ENCODE measurements at regions not wholly inside any gene's neighbourhood (a gene's known extent, or its start where the extent isn't known, plus 50 kb on each side); places are given as distances from the start of the nearest gene placed in this dataset.

GRCh38 chr18:76232010-76232409 is 263.0 kb downstream of the ZNF516 start:
- Histone ChIP-seq H2AFZ (ENCODE audit: low read depth, low read length, severe bottlenecking) (no peak overlapping the region), H3K27ac (ENCODE audit: low read depth, low read length) (no peak overlapping the region), H3K4me3 (ENCODE audit: insufficient read depth, low read length, poor library complexity, severe bottlenecking) (no peak overlapping the region), H3K9me3 (ENCODE audit: insufficient read depth, low read length) (no peaks in the 10 kb centered on the region), H3K9ac (ENCODE audit: low read length) (no peak overlapping the region), H3K79me2 (ENCODE audit: insufficient read depth, low read length) (no peaks in the 10 kb centered on the region), H3K27me3 (ENCODE audit: low read length) (no peaks in the 10 kb centered on the region; the same call in 1 of the 2 replicates), H4K20me1 (ENCODE audit: low read depth, low read length) (no peaks in the 10 kb centered on the region), H3K9me2 (replicated peaks; ENCODE audit: insufficient read depth, low read length) (no peaks in the 10 kb centered on the region), H3K4me2 (ENCODE audit: low read depth, low read length, poor library complexity, severe bottlenecking) (no peak overlapping the region), H3F3A (ENCODE audit: insufficient read depth) (no peaks in the 10 kb centered on the region), H3K36me3 (ENCODE audit: low read length) (no peaks in the 10 kb centered on the region)
- no peak for TF ChIP-seq CTCF (IDR thresholded peaks at IDR 0.05; ENCODE audit: insufficient read depth, low read length, poor library complexity, severe bottlenecking)
- no peak for TF ChIP-seq EZH2phosphoT487 (conservative IDR thresholded peaks at IDR 0.05; ENCODE audit: low read length)

GRCh38 chr18:76231402-76231801 is 263.6 kb downstream of the ZNF516 start:
- Histone ChIP-seq H3K27me3 (ENCODE audit: low read length) (no peaks in the 10 kb centered on the region; the same call in 1 of the 2 replicates), H3K27ac (ENCODE audit: low read depth, low read length) (no peak overlapping the region), H3K4me2 (ENCODE audit: low read depth, low read length, poor library complexity, severe bottlenecking) (no peak overlapping the region), H4K20me1 (ENCODE audit: low read depth, low read length) (no peaks in the 10 kb centered on the region), H3K9me3 (ENCODE audit: insufficient read depth, low read length) (no peaks in the 10 kb centered on the region), H3K9me2 (replicated peaks; ENCODE audit: insufficient read depth, low read length) (no peaks in the 10 kb centered on the region), H3K4me3 (ENCODE audit: insufficient read depth, low read length, poor library complexity, severe bottlenecking) (no peak overlapping the region), H3K79me2 (ENCODE audit: insufficient read depth, low read length) (no peaks in the 10 kb centered on the region), H3K36me3 (ENCODE audit: low read length) (no peaks in the 10 kb centered on the region), H3F3A (ENCODE audit: insufficient read depth) (no peaks in the 10 kb centered on the region), H3K9ac (ENCODE audit: low read length) (no peak overlapping the region), H2AFZ (ENCODE audit: low read depth, low read length, severe bottlenecking) (no peak overlapping the region)
- TF ChIP-seq CTCF (IDR thresholded peaks at IDR 0.05; ENCODE audit: insufficient read depth, low read length, poor library complexity, severe bottlenecking) (no peak), EZH2phosphoT487 (conservative IDR thresholded peaks at IDR 0.05; ENCODE audit: low read length) (no peak)

GRCh38 chr18:76230791-76231190 is 264.3 kb downstream of the ZNF516 start:
- Histone ChIP-seq H3K79me2 (ENCODE audit: insufficient read depth, low read length) (no peaks in the 10 kb centered on the region), H2AFZ (ENCODE audit: low read depth, low read length, severe bottlenecking) (no peak overlapping the region), H4K20me1 (ENCODE audit: low read depth, low read length) (no peaks in the 10 kb centered on the region), H3K27me3 (ENCODE audit: low read length) (no peaks in the 10 kb centered on the region; the same call in 1 of the 2 replicates), H3K27ac (ENCODE audit: low read depth, low read length) (no peak overlapping the region), H3K9ac (ENCODE audit: low read length) (no peak overlapping the region), H3K9me2 (replicated peaks; ENCODE audit: insufficient read depth, low read length) (no peaks in the 10 kb centered on the region), H3F3A (ENCODE audit: insufficient read depth) (no peaks in the 10 kb centered on the region), H3K4me3 (ENCODE audit: insufficient read depth, low read length, poor library complexity, severe bottlenecking) (no peak overlapping the region), H3K36me3 (ENCODE audit: low read length) (no peaks in the 10 kb centered on the region), H3K9me3 (ENCODE audit: insufficient read depth, low read length) (no peaks in the 10 kb centered on the region), H3K4me2 (ENCODE audit: low read depth, low read length, poor library complexity, severe bottlenecking) (no peak overlapping the region)
- TF ChIP-seq EZH2phosphoT487 (conservative IDR thresholded peaks at IDR 0.05; ENCODE audit: low read length) (no peak), CTCF (IDR thresholded peaks at IDR 0.05; ENCODE audit: insufficient read depth, low read length, poor library complexity, severe bottlenecking) (no peak)
